ENCODE measurements at regions not wholly inside any gene's neighbourhood (a gene's known extent, or its start where the extent isn't known, plus 50 kb on each side); places are given as distances from the start of the nearest gene placed in this dataset.

DNA sequence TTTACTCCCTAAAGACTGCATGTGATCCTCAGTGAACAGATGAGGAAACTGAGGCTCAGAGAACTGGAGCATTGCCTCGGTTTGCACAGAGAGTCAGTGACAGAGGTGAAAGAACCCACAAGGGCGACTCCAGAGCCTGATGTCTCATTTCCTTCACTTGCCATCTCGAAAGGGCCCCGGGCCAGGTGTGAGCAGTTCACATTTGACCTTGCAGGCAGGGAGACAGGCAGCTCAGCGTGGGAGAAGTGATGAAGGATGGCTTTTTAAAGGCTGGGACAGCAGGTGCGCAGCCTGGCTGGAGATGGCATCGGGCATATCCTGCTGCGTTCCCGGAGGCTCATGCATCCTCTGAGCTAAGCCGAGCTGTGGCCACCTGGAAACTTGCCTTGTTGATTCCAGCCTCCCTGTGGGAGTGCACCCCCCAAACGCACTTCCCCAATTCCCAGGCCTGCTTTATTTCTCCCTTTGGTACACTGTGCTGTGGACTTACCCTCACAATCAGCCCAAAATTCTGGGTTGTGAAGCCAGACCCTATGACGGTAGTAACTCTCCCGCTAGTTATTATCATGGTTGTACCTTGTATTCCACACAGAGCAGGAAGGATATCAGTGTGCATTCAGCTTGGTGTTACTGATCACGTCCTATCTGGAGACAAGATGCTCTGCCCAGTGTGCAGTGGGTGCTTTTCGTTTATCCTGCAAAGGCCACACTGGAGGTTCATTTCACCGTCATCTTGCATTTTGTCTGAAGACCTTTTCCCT lies 753.2 kb upstream of the EEF2KMT start:
- no peak for DNase-seq (ENCODE audit: low spot score)

GRCh38 chr16:5845046-5845445 lies 747.5 kb upstream of the EEF2KMT start:
- no peak for DNase-seq (ENCODE audit: low spot score)

DNA sequence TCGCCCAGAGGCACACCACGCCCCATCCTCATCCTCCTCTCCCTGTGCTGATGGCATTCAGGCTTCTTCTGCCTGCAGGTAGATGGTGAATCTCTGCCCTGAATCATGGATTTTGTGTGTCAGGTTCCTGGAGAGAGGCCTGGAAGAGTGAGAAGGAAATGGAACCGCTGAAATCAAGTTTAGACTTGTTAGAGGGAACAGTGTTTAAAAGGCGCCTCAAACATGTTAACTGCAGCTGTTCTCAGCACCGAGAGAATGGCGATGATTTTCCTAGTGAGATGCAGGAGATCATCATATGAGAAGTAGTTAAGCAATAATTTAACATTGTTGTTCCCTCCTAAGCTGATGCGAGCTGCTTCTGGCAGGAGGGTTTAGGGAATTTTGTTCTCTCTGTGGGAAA lies 744.4 kb upstream of the EEF2KMT start:
- DNase-seq (ENCODE audit: low spot score), result no peak

DNA sequence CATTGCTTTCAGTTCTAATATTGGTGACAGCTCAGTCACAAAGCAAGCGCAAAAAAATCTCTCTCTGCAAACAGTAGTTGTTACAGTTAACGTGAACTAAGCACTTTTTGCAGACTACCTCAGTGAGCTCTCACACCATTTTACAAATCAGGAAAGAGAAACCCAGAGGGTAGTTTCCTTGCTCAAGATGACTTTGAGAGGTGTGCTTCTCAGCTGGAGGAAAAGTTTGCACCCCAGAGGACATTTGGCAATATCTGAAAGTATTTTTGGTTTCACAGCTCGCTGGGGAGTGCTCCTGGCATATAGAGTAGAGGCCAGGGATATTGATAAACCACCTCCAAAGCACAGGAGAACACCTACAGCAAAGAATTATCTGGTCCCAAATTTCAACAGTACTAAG lies 741.1 kb upstream of the EEF2KMT start:
- no peak for DNase-seq (ENCODE audit: low spot score)

GRCh38 chr16:5838071-5838470 lies 740.5 kb upstream of the EEF2KMT start:
- no peak for DNase-seq (ENCODE audit: low spot score)

GRCh38 chr16:5837007-5837670 lies 739.5 kb upstream of the EEF2KMT start:
- no peak for DNase-seq (ENCODE audit: low spot score)

GRCh38 chr16:5835876-5836275 lies 738.3 kb upstream of the EEF2KMT start:
- DNase-seq (ENCODE audit: low spot score), result no peak

DNA sequence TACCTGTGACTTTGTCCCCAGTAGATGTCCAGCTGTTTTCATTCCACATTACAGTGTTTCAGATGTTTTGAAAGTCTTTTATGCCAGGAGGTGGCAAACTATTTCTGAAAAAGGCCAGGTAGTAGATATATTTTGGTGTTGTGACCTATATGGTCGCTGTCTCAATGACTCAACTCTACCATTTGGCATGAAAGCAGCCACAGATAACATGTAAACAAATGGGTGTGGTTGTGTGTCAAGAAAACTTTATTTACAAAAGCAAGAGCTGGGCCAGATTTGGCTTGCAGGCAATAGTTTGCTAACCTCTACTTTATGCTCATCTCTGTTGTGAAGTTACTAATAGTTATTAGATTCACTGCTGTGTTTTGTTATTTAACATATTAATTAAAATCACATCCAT lies 728.7 kb upstream of the EEF2KMT start:
- no peak for DNase-seq (ENCODE audit: low spot score)

DNA sequence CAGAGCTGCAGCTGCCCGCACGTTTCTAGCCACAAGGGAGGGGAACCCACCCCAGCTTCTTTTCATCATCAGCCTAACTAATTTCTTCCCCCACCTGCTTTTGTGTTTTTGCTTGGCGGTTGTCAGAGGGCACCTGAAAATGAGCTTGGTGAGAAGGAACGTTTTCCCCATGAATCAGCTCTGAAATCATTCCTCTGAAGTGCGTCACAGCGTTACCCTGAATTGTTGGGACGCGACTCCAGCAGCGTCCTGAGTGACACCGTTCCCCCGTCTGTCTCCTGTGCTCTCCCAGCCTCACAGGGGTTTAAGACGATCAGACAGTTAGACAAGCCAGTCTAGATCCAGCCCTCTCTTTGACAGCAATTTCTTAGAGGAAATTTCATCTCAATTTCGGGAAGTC lies 722.9 kb upstream of the EEF2KMT start:
- no peak for DNase-seq (ENCODE audit: low spot score)

DNA sequence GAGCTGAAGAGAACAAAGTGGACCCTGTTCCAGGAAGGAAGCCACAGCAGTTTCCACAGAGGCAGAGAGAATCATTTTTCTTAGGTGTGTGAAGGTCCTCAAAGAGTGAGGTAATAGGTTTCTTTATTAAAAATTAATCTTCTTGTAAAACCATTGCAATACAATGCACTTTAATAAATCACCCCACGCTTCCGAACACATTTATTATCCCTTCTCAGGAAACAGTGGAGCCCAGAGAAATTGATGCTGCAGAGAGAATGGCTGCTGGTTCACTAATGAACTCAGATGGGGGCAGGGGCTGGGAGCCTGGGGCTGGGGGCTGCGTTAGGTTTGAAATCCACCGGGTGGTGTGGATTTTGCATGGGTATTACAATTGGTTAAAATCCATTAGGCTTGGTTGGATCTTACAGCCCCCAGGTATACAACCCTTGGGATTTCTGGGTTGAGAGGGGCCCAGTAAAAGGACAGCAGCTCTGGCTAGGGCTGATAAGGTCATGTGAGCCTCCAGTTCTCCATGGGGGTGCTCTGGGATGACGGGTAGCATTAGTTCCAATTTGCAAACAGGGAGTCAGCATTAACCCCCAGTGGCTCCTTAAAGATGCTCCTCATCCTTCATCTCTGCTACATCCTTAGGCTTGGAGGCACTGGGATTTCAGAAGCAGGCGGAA lies 718.1 kb upstream of the EEF2KMT start:
- no peak for DNase-seq (ENCODE audit: low spot score)

DNA sequence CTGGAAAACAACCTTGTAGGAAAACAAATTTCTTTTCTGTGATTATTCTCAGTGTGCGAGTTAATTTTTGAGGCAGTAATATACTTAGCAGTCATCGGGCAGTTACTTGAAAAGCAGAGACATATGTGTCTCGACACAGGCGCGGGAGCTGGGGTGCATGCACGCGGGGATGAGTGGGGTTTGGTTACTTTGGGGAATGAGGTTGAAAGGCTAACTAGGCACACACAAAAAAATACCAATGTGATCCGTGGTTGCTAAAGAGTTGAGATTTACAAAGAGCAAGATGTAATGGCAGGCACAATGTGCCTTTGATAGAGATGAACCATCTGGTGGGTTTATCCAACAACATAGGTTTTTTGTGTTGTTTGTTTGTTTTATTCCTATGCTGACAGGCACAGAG lies 703.8 kb upstream of the EEF2KMT start:
- DNase-seq (ENCODE audit: low spot score), result no peak

DNA sequence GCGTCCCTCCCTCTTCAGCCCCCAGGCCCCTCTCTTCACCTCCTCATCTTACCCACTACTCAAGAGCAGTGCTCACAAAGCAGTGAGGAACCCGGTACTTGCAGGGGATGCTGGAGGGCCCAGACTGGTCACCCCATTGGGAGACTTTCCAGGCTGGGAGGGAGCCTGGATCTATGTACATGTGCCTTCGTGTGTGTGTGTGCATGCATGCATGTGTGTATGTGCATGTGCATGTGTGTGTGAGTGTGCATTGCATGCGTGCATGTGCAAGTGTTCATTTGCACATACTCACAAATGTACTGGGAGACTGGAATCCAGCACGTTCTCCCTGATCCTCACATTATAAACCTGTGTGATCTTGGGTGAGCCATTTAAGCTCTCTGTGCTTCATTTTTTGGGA lies 696.0 kb upstream of the EEF2KMT start:
- no peak for DNase-seq (ENCODE audit: low spot score)

DNA sequence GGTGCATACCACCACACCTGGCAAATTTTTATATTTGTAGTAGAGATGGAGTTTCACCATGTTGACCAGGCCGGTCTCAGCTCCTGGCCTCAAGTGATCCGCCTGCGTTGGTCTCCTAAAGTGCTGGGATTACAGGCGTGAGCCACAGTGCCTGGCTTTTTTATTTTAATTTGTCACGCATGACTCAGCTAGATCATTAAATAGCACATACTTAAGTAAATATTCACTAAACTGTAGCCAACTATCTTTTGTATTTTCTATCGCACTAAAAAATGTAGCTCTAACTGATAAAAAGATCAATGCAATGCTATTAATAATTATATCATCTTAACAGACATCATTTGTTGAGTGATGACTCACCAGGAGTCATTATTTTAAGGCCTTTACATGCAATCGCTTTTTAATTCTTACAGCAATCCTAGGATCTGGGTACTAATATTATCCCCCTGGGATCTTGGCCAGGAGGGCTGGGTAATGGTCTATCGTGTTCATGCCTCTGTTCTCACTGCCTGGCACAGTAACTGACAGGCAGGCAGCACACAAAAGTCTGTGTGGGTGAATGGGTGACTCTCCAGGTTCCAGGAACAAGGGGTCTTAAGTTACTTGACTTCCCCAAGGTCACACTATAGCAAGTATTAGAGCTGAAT lies 693.5 kb upstream of the EEF2KMT start:
- DNase-seq (ENCODE audit: low spot score), result no peak

- DNase-seq (ENCODE audit: low spot score), result no peak
These were observed 692.9 kb upstream of the EEF2KMT start for GRCh38 chr16:5790512-5790911.

DNA sequence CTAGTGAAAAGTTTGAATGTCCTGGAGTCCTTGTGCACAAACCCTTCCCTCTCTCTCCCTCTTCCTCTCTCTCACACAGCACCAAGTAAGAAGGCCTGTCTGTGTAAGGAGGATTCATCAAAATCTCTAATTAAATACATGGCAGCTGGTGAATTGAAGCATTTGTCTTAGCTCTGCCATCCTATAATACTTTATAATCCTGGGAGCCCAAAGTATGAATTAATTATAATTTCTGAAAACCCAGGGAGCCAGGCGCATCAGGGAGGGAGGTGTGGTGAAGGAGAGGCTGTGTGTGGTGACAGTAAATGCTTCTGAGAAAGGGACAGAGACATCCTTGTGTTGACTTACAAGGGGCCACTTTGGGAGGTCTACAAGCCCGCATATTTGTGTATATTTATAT lies 691.4 kb upstream of the EEF2KMT start:
- no peak for DNase-seq (ENCODE audit: low spot score)

GRCh38 chr16:5781436-5781835 lies 683.8 kb upstream of the EEF2KMT start:
- no peak for DNase-seq (ENCODE audit: low spot score)

DNA sequence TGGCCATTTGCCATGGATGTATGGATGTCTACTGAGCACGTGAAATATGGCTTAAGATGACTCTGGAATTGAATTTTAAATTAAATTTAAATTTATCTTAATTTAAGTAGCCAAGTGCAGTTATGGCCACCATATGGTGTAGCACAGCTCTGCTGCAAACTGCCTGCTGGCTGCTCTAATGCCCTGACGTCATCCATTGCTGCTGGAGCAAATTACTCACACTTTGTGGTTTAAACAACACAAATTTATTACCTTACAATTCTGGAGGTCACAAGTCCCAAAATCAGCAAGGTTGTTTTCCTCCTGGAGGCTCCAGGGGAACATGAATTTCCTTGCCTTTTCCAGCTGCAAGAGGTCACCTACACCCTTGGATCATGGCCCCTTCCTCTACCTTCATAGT lies 679.3 kb upstream of the EEF2KMT start:
- no peak for DNase-seq (ENCODE audit: low spot score)

GRCh38 chr16:5775916-5776315 lies 678.3 kb upstream of the EEF2KMT start:
- DNase-seq (ENCODE audit: low spot score), result no peak

- no peak for DNase-seq (ENCODE audit: low spot score)
These were observed 672.5 kb upstream of the EEF2KMT start for GRCh38 chr16:5770118-5770517.

GRCh38 chr16:5769513-5769912 lies 671.9 kb upstream of the EEF2KMT start:
- no peak for DNase-seq (ENCODE audit: low spot score)

DNA sequence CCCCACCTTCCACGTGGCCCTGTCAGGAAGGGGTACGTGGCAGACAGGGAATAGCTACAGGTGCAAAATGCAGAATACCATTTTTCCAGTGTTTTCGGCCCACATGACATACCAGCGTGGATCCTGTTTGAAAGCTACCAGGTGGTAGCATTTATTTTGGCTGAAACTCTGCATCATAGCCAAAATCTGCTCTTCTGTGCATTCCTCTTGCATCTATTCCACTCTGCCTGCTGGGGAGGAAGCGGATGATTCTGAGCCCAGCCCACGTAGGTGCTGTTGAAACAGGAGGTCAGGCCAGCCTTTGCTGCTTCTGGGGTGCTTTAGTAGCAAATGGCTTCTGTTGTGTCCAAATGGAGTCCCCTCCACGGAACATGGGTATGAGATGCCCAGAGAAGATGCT lies 670.9 kb upstream of the EEF2KMT start:
- no peak for DNase-seq (ENCODE audit: low spot score)

DNA sequence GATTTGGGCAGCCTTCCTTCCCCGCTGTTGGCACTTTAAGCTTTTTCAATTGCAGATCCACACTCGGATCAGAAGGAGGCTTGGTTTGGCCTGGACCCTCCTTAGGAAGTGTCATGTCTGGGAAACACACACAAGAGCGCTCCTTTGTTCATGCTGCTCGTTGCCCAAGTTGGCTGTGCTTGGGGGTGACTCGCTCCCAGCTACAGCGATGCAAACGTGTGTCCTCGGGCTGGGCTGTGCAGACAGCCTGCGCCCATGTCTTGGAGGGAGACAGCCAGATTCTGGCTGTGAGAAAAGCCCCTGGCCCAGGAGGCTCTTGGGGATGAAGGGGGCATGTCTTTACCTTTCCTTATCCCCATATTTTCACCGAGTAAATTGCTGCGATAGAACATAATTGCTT lies 665.6 kb upstream of the EEF2KMT start:
- DNase-seq (ENCODE audit: low spot score), result no peak

DNA sequence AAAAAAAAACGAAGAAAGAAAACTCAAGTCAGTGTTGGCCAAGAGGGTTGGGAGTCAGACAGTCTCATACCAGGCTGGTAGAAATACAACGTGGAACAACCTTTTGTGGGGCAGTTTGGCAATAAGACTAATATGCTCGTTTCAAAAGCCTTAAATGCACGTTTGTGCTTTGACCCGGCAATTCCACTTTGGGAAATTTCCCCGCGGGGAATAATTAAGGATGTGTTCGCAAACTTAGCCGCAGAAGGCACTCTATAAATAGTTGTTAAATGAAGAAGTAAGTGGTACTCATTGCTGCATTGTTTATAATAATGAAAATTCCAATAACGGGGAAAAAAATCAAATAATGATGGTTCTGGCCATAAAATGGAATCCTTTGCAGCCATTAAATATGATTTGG lies 664.8 kb upstream of the EEF2KMT start:
- DNase-seq (ENCODE audit: low spot score), result no peak
